Endothelial cell of umbilical vein (primary cell): ENCODE measurements at regions not wholly inside any gene's neighbourhood (a gene's known extent, or its start where the extent isn't known, plus 50 kb on each side); places are given as distances from the start of the nearest gene placed in this dataset.

ENCODE experiments used
- BruUV-seq: library from RNA; stranded (reverse); fragments of 400-500 nt; replicated peaks from 2 replicates; lab custom pipeline; 2021; lab: Mats Ljungman, UMichigan
- CTCF ChIA-PET: fragments of 300-600, 350-600 bp; sonication (Branson Sonifier 250); formaldehyde crosslinking; loops from one replicate; lab custom pipeline; 2021; ENCODE audit warnings: antibody characterized with exemption, inconsistent platforms; lab: Charles Lee
- POLR2A ChIA-PET: fragments of 300-600, 350-600 bp; sonication (Branson Sonifier 250); formaldehyde crosslinking; loops from one replicate; lab custom pipeline; 2021; ENCODE audit warnings: antibody characterized with exemption, inconsistent platforms; lab: Charles Lee
- DNase-seq: peaks from one replicate; pipeline ENCODE4 v3.0.0-alpha.2; 2011; ENCODE audit warnings: low read depth, low spot score
- FAIRE-seq: peaks from 2 replicates; lab custom pipeline; 2011; peaks lifted over from hg19 to GRCh38; lab: Jason Lieb, UNC
- H2AFZ ChIP-seq: 2 replicates; pipeline ENCODE4 v1.6.0; 2012; ENCODE audit warnings: low read depth, low read length, control low read depth, inconsistent platforms
- H3K27ac ChIP-seq: 2 replicates; pipeline ENCODE4 v1.5.1; 2011; ENCODE audit warnings: low read depth, mild to moderate bottlenecking, control low read depth, low read length, moderate library complexity; ENCODE audit not compliant: insufficient read depth
- H3K27me3 ChIP-seq, 2 experiments: 2 replicates each; pipeline versions ENCODE4 v1.6.0 to v1.6.1; 2011; ENCODE audit warnings: low read length in 2 of 2, mixed read lengths in 1 of 2; ENCODE audit not compliant: control insufficient read depth in 2 of 2, insufficient read depth in 2 of 2
- H3K36me3 ChIP-seq, 2 experiments: 2 replicates in 1 of 2; 3 replicates in 1 of 2; pipeline ENCODE4 v1.5.1; 2011; ENCODE audit warnings: low read length in 2 of 2, mild to moderate bottlenecking in 1 of 2, moderate library complexity in 1 of 2; ENCODE audit not compliant: control insufficient read depth in 2 of 2, insufficient read depth in 2 of 2; ENCODE audit errors: extremely low read depth in 1 of 2
- H3K4me1 ChIP-seq: 3 replicates; pipeline ENCODE4 v1.5.1; 2011; ENCODE audit warnings: mild to moderate bottlenecking, low read length; ENCODE audit not compliant: control insufficient read depth, insufficient read depth; ENCODE audit errors: extremely low read depth
- H3K4me2 ChIP-seq: 2 replicates; pipeline ENCODE4 v1.6.1; 2011; ENCODE audit warnings: low read length, control low read depth, mixed read lengths; ENCODE audit not compliant: insufficient read depth
- H3K4me3 ChIP-seq, 3 experiments: fragments of 200-600 bp in 1 of 3; sonication (generic), shearing (Covaris generic) in 1 of 3; replicated peaks in 1 of 3; 2 replicates each; pipeline ENCODE4 v1.5.1; 2011 to 2016; ENCODE audit warnings: control low read depth in 3 of 3, low read length in 3 of 3, mild to moderate bottlenecking in 2 of 3, inconsistent platforms in 1 of 3, low read depth in 1 of 3, moderate library complexity in 1 of 3; ENCODE audit not compliant: insufficient read depth in 1 of 3
- H3K79me2 ChIP-seq: 2 replicates; pipeline ENCODE4 v1.6.0; 2012; ENCODE audit warnings: low read length, inconsistent platforms; ENCODE audit not compliant: control insufficient read depth, insufficient read depth
- H3K9ac ChIP-seq: replicated peaks from 2 replicates; pipeline ENCODE3; 2011; ENCODE audit warnings: low read length, control low read depth; ENCODE audit not compliant: insufficient read depth; ENCODE audit errors: extremely low read depth
- H3K9me1 ChIP-seq: replicated peaks from 3 replicates; pipeline ENCODE4 v1.6.0; 2011; ENCODE audit warnings: mild to moderate bottlenecking, low read length; ENCODE audit not compliant: control insufficient read depth, insufficient read depth; ENCODE audit errors: extremely low read depth
- H3K9me3 ChIP-seq: replicated peaks from 2 replicates; pipeline ENCODE4 v1.5.1; 2012; ENCODE audit warnings: low read length, inconsistent platforms; ENCODE audit not compliant: control insufficient read depth, insufficient read depth
- H4K20me1 ChIP-seq: replicated peaks from 2 replicates; pipeline ENCODE3; 2011; ENCODE audit warnings: mild to moderate bottlenecking, low read length; ENCODE audit not compliant: control insufficient read depth, insufficient read depth; ENCODE audit errors: extremely low read depth
- CTCF ChIP-seq, 2 donors: IDR thresholded peaks; 1 replicate in 1 of 2; 2 replicates in 1 of 2; pipeline ENCODE4 v1.5.1; 2011; ENCODE audit warnings: low read length in 2 of 2, mild to moderate bottlenecking in 2 of 2, moderate library complexity in 2 of 2, control low read depth in 1 of 2, inconsistent platforms in 1 of 2, low read depth in 1 of 2; ENCODE audit not compliant: insufficient read depth in 1 of 2; ENCODE audit errors: extremely low read depth in 1 of 2
- EZH2 ChIP-seq: IDR thresholded peaks from 2 replicates; pipeline ENCODE4 v1.6.1; 2012; ENCODE audit warnings: borderline replicate concordance, low read depth, mild to moderate bottlenecking, moderate library complexity, low read length, inconsistent platforms; ENCODE audit not compliant: severe bottlenecking
- FOS ChIP-seq: IDR thresholded peaks from 2 replicates; pipeline ENCODE4 v1.6.1; 2011; ENCODE audit warnings: mild to moderate bottlenecking, low read length, moderate library complexity, borderline replicate concordance; ENCODE audit not compliant: insufficient read depth
- GATA2 ChIP-seq: IDR thresholded peaks from 2 replicates; pipeline ENCODE4 v1.7.0; 2011; ENCODE audit warnings: low read depth, mild to moderate bottlenecking, moderate library complexity, mixed read lengths, low read length; ENCODE audit not compliant: insufficient read length, insufficient read depth
- JUN ChIP-seq: IDR thresholded peaks from 2 replicates; pipeline ENCODE4 v1.6.1; 2011; ENCODE audit warnings: borderline replicate concordance, low read depth; ENCODE audit not compliant: insufficient read length, insufficient read depth
- MAX ChIP-seq: IDR thresholded peaks from 2 replicates; pipeline ENCODE4 v1.6.1; 2011; ENCODE audit not compliant: insufficient read depth, insufficient read length
- MYC ChIP-seq: IDR thresholded peaks from one replicate; pipeline ENCODE4 v1.6.1; 2011; ENCODE audit warnings: mild to moderate bottlenecking, low read depth, low read length
- POLR2A ChIP-seq: IDR thresholded peaks from 2 replicates; pipeline ENCODE4 v1.6.1; 2012; ENCODE audit warnings: low read depth, mild to moderate bottlenecking, control low read depth, low read length
- POLR2AphosphoS5 ChIP-seq: IDR thresholded peaks from 2 replicates; pipeline ENCODE4 v1.6.1; 2012; ENCODE audit warnings: low read depth, mild to moderate bottlenecking, control low read depth, low read length, moderate library complexity; ENCODE audit not compliant: insufficient read depth
- dilution Hi-C: fragments of 300-500 bp; cut with MboI; formaldehyde crosslinking; loops from one replicate; pipeline ENCODE4 v1.15.0; 2019; ENCODE audit warnings: low sequenced_read_pairs; ENCODE audit not compliant: extremely low pct_ligation_motif_present
- intact Hi-C: fragments of 100-400 bp; cut with micrococcal nuclease; formaldehyde crosslinking; loops from one replicate; pipeline ENCODE4 v1.10.0; 2022

DNA sequence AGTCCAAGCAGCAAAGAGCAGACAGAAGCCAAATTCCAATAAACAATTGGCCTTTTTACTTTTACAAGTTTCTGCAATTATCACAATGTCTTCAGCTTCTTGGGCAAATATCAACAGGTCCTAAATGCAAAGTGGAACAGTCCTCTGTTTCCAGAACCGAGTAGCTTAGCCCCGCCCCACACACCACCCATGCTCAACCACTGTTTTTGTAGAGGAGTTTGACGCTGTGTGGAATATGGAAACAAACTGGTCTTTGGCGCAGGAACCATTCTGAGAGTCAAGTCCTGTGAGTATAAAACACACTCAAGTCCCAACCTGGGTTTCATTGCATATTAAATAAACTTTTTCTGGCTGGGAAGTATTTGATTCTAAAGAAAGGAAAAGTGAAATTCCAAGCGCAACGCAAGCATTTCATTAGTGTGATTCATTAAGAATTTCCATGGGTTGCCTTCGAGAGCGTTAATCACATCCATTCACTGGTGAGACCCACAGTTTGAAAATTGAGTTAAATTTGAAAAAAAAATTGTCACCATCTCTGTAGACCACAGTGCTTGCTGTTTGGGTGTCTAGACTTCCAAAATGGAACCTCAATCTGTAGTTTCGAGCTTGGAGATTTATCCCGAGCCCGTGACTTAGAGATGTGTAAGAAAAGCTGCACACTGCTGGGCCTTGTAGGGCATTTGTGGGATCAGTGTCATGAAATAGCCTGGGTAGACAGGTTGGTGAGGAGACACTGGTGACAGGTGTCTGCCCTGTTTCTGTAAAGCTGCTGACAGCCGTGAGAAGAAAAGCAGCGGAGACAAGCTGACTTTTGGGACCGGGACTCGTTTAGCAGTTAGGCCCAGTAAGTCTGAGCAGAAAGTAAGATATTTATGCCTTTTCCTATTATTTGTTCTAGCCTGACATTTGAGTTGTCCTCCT, 96.1 kb downstream of the DAD1 start:
- FAIRE-seq, result no peak
- DNase-seq, result no peak
- H3K27me3 ChIP-seq, result peaks cover 28 to 59% of the 10 kb centered on the region in 2 experiments

More for the DNA sequence above, 96.1 kb downstream of the DAD1 start:
- H3K36me3 ChIP-seq, result no peaks in the 10 kb centered on the region
- no peak overlapping the region for H2AFZ ChIP-seq
- no peaks in the 10 kb centered on the region for H4K20me1 ChIP-seq
- ChIA-PET POLR2A (no interaction called here), CTCF (no interaction called here)
- H3K9me1 ChIP-seq, result no peaks in the 10 kb centered on the region
- no peak overlapping the region for H3K9ac ChIP-seq
- intact Hi-C loops, result no loop called here
- no peak overlapping the region for H3K4me2 ChIP-seq
- no peak overlapping the region for H3K27ac ChIP-seq
- no peaks in the 10 kb centered on the region for H3K4me1 ChIP-seq
- no TSS peak for BruUV-seq
- no peak for TF ChIP-seq EZH2
- no peak for TF ChIP-seq MYC
- TF ChIP-seq POLR2AphosphoS5, result no peak
- no peak for TF ChIP-seq CTCF (IDR thresholded peaks at IDR 0.05; ENCODE audit: extremely low read depth in 1 of 2, insufficient read depth in 1 of 2, low read depth in 1 of 2, low read length in 2 of 2)
- TF ChIP-seq JUN, result no peak
- no peak for TF ChIP-seq GATA2
- no peak for TF ChIP-seq FOS
- no peak for TF ChIP-seq POLR2A
- no peak for TF ChIP-seq MAX
- H3K9me3 ChIP-seq, result no peaks in the 10 kb centered on the region
- H3K79me2 ChIP-seq, result no peaks in the 10 kb centered on the region
- dilution Hi-C loops, result no loop called here
- no peak overlapping the region for H3K4me3 ChIP-seq
